Mesendoderm (in vitro differentiated cells): ENCODE measurements at regions not wholly inside any gene's neighbourhood (a gene's known extent, or its start where the extent isn't known, plus 50 kb on each side); places are given as distances from the start of the nearest gene placed in this dataset.
"Not testable (repeated sequence)": the region's sequence is repeated elsewhere in the genome, so short reads cannot be mapped to it uniquely, and the experiment has no call there.

ENCODE experiments used
- DNase-seq: peaks from one replicate; pipeline ENCODE4 v3.0.0; 2013
- H2AK5ac ChIP-seq: 2 replicates; pipeline ENCODE4 v1.6.1; 2013; ENCODE audit warnings: low read length, inconsistent platforms
- H2BK120ac ChIP-seq: 2 replicates; pipeline ENCODE4 v1.6.1; 2013; ENCODE audit warnings: low read depth, mild to moderate bottlenecking, low read length, moderate library complexity, mixed read lengths
- H2BK15ac ChIP-seq: replicated peaks from 2 replicates; pipeline ENCODE4 v1.6.1; 2013; ENCODE audit warnings: low read depth, mild to moderate bottlenecking, moderate library complexity
- H2BK5ac ChIP-seq: 2 replicates; pipeline ENCODE4 v1.6.1; 2013; ENCODE audit warnings: low read length, inconsistent platforms
- H3K18ac ChIP-seq: 2 replicates; pipeline ENCODE4 v1.6.1; 2013; ENCODE audit warnings: mild to moderate bottlenecking, low read length, mixed read lengths
- H3K23ac ChIP-seq: one replicate; pipeline ENCODE4 v1.6.1; 2013; ENCODE audit warnings: low read length
- H3K27ac ChIP-seq: 2 replicates; pipeline ENCODE4 v1.5.1; 2013; ENCODE audit warnings: low read depth, mild to moderate bottlenecking, inconsistent platforms, low read length, moderate library complexity
- H3K27me3 ChIP-seq: 2 replicates; pipeline ENCODE4 v1.6.1; 2013; ENCODE audit warnings: low read length, control low read depth, mild to moderate bottlenecking, inconsistent platforms; ENCODE audit not compliant: insufficient read depth, poor library complexity
- H3K36me3 ChIP-seq: 2 replicates; pipeline ENCODE4 v1.6.1; 2013; ENCODE audit warnings: low read length, inconsistent platforms; ENCODE audit not compliant: control insufficient read depth, insufficient read depth
- H3K4ac ChIP-seq: one replicate; pipeline ENCODE4 v1.6.1; 2013; ENCODE audit warnings: low read depth, mild to moderate bottlenecking, low read length, moderate library complexity
- H3K4me1 ChIP-seq: 2 replicates; pipeline ENCODE4 v1.6.1; 2013; ENCODE audit warnings: low read depth, low read length, inconsistent platforms; ENCODE audit not compliant: control insufficient read depth
- H3K4me2 ChIP-seq: 2 replicates; pipeline ENCODE4 v1.6.1; 2013; ENCODE audit warnings: low read length
- H3K4me3 ChIP-seq: 2 replicates; pipeline ENCODE4 v1.5.1; 2013; ENCODE audit warnings: mild to moderate bottlenecking, low read length
- H3K56ac ChIP-seq: one replicate; pipeline ENCODE4 v1.6.1; 2013; ENCODE audit warnings: low read length
- H3K79me1 ChIP-seq: 2 replicates; pipeline ENCODE4 v1.6.1; 2013; ENCODE audit warnings: low read length, inconsistent platforms
- H3K79me2 ChIP-seq: 2 replicates; pipeline ENCODE4 v1.6.1; 2013; ENCODE audit warnings: mild to moderate bottlenecking, low read length; ENCODE audit not compliant: control insufficient read depth, insufficient read depth
- H3K9ac ChIP-seq: 2 replicates; pipeline ENCODE4 v1.6.1; 2013; ENCODE audit warnings: low read length, inconsistent platforms
- H4K5ac ChIP-seq: one replicate; pipeline ENCODE4 v1.6.1; 2013; ENCODE audit warnings: low read length
- H4K8ac ChIP-seq: one replicate; pipeline ENCODE4 v1.6.1; 2013; ENCODE audit warnings: low read depth, mild to moderate bottlenecking, control low read depth, low read length, moderate library complexity
- WGBS: extraction: QIAGEN DNeasy Blood & Tissue Kit; methylation state at CpG from one replicate; pipeline ENCODE4 v1.1.7; 2013; ENCODE audit warnings: low lambda C conversion rate, missing lambda C conversion rate; ENCODE audit not compliant: insufficient coverage; ENCODE audit errors: extremely low coverage; 5-methylcytosine and 5-hydroxymethylcytosine counted together

DNA sequence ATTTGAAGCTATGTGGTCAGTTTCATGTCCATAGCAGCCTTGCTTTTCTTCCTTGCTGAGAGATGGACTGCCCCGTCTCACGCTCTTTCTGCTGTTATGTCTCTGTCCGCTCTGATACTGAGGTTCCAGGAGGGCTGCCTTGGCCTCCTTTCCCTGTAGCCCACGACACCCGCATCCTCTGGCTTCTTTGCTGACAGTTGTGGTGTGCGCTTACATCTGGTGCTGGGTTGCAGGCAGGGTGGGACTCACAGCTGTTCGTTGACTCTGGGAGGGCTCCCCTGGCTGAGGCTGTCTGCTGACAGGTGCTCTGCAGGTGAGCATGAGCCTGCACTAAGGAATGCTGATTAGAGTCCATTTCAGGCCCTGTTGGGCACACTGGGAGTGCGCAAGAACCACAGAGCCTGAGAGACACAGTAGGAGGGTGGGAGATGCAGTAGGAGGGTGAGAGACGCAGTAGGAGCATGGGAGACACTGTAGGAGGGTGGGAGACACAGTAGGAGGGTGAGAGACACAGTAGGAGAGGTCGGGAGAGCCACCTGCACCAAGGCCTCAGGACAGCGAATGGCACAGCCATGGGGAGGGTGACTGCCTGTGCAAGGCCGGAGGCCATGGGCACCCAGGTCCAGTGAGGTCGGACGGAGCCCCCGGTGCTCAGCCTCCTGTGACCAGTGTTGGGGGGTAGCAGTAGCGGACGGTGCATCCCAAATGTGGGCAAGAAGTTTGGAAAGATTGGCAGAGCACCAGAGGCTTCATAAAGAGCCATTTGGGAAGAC lies 71.5 kb downstream of the NPIPB11 start:
- not testable (repeated sequence) for H3K4ac ChIP-seq, H3K4me3 ChIP-seq, H3K79me1 ChIP-seq, H4K5ac ChIP-seq, DNase-seq, H2AK5ac ChIP-seq, H3K4me1 ChIP-seq, H3K23ac ChIP-seq, H3K27ac ChIP-seq, H3K18ac ChIP-seq, H3K4me2 ChIP-seq, H2BK15ac ChIP-seq, H3K9ac ChIP-seq, H4K8ac ChIP-seq, H3K56ac ChIP-seq, H2BK120ac ChIP-seq, H3K79me2 ChIP-seq, H3K36me3 ChIP-seq, H3K27me3 ChIP-seq, H2BK5ac ChIP-seq
- no CpG with 5 or more reads among the region's 17 CpGs for WGBS

- not testable (repeated sequence) for H2BK120ac ChIP-seq, H3K4ac ChIP-seq, H3K36me3 ChIP-seq, H3K4me2 ChIP-seq, H3K23ac ChIP-seq, DNase-seq, H4K8ac ChIP-seq, H3K79me2 ChIP-seq, H3K56ac ChIP-seq, H4K5ac ChIP-seq, H3K4me1 ChIP-seq, H3K9ac ChIP-seq, H3K27ac ChIP-seq, H2AK5ac ChIP-seq, H3K18ac ChIP-seq, H2BK15ac ChIP-seq, H3K27me3 ChIP-seq, H3K79me1 ChIP-seq, H2BK5ac ChIP-seq, H3K4me3 ChIP-seq
- no CpG with 5 or more reads among the region's 20 CpGs for WGBS
Measured at GRCh38 chr16:29333492-29334097, 72.9 kb downstream of the NPIPB11 start.

DNA sequence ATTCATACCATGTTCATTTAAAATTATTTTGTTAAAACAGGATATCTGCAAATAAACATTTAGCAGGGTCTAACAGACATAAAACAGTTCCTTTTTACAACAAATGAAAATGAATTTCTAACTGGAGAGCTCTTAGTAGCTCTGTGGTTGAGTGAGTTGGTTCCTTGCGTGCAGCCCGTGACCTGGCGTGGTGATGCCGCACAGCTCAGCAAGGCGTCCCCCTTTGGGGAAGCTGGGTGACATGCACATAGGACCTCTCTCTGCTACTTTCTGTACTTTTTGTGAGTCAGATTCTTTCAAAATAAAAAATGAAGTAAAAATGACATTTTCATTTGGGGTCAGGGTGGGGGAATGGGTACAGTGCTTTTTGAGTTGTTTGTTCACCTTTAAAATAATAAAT lies 75.9 kb downstream of the NPIPB11 start:
- not testable (repeated sequence) for H3K4me1 ChIP-seq, H3K27me3 ChIP-seq, H4K5ac ChIP-seq, H2BK15ac ChIP-seq, H3K4ac ChIP-seq, H3K36me3 ChIP-seq, H3K79me2 ChIP-seq, H2AK5ac ChIP-seq, H4K8ac ChIP-seq, H2BK5ac ChIP-seq, H3K27ac ChIP-seq, H2BK120ac ChIP-seq, H3K56ac ChIP-seq, H3K18ac ChIP-seq, H3K4me2 ChIP-seq, H3K79me1 ChIP-seq, H3K9ac ChIP-seq, H3K23ac ChIP-seq, DNase-seq, H3K4me3 ChIP-seq
- WGBS = no CpG with 5 or more reads among the region's 5 CpGs

DNA sequence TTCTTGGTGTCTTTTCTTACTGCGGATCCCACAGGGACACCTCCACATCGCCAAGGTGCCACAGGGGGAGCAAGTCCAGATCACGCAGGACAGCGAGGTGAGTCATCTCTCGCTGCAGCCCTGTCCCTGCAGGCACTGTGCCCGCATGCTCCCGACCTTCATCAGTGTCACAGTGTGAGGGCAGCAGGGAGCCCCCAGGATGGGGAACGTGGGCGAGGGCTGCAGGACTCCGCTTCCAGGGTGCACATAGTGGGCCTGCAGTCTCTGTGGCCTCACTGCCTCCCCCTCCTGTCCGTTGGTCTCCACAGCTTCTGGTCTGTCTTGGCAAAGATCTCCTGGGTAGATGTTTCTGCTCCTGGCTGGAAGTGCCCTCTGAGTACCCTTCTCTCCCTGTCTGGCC lies 78.0 kb downstream of the NPIPB11 start:
- H2BK120ac ChIP-seq, H3K56ac ChIP-seq, H3K4me1 ChIP-seq, H2BK15ac ChIP-seq, H2AK5ac ChIP-seq, H3K4ac ChIP-seq, H3K36me3 ChIP-seq, H3K27me3 ChIP-seq, H3K9ac ChIP-seq, H3K4me3 ChIP-seq, H2BK5ac ChIP-seq, H3K23ac ChIP-seq, H3K79me1 ChIP-seq, H3K79me2 ChIP-seq, DNase-seq, H3K27ac ChIP-seq, H4K5ac ChIP-seq, H3K18ac ChIP-seq, H4K8ac ChIP-seq, H3K4me2 ChIP-seq: not testable (repeated sequence)
- WGBS = no CpG with 5 or more reads among the region's 11 CpGs

GRCh38 chr16:29327631-29328408 lies 78.7 kb downstream of the NPIPB11 start:
- H3K56ac ChIP-seq, H3K23ac ChIP-seq, H3K27me3 ChIP-seq, H2BK5ac ChIP-seq, H3K4me2 ChIP-seq, H3K36me3 ChIP-seq, H3K9ac ChIP-seq, DNase-seq, H4K5ac ChIP-seq, H2AK5ac ChIP-seq, H3K79me2 ChIP-seq, H3K79me1 ChIP-seq, H2BK120ac ChIP-seq, H3K4ac ChIP-seq, H3K27ac ChIP-seq, H3K4me3 ChIP-seq, H3K4me1 ChIP-seq, H4K8ac ChIP-seq, H2BK15ac ChIP-seq, H3K18ac ChIP-seq: not testable (repeated sequence)
- WGBS = no CpG with 5 or more reads among the region's 12 CpGs
